HPDE6-E6E7 (cell line): ENCODE measurements at regions not wholly inside any gene's neighbourhood (a gene's known extent, or its start where the extent isn't known, plus 50 kb on each side); places are given as distances from the start of the nearest gene placed in this dataset.

Experiments used
- DNase-seq: peaks from one replicate; pipeline ENCODE4 v3.0.0; 2011; ENCODE audit warnings: missing footprints; ENCODE audit errors: extremely low spot score

DNA sequence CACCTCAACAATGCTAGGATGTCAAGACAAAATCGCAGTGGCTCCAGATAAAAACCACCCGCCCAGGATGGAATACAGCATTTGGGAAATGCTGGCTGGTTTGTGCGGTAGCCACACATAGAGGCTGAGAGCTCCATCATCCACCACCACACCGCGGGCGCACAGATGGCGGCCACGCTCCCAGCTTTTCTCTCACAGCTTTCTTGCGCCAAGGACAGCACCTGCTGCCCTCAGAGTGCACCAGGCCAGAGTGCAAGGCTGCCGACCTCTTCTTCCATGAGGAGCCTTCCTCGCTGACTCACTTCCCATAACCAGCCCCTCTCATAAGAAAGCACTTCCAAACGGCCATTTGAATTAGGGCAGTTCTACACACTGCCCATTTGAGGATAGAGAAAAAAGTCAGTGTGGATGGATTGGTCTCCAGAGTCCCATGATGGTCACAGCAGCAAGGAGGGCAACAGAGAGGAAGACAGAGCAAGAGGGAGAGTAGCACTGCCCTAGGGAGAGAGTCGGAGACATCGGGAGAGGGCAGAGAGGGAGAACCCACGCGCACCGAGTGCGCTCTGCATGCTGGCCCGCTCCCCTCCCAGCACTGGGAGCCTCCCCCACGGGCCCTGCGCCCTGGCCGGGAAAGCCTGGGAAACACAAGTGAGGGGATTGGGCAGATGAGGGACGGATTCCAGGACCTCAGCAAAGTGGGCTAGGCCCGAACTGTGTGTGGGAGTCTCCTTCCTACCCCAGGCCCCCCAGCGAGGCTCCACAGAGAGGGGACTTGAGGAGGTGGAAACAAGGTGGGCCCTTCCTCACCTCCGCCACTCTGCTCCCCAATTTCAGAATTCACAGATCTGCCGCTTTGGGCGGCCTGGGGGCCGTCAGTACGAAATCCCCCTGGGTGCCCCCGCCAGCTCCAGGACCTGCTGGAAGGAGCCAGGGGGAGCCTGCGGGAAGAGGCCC lies 156.9 kb downstream of the USP12 start:
- no peak for DNase-seq

DNA sequence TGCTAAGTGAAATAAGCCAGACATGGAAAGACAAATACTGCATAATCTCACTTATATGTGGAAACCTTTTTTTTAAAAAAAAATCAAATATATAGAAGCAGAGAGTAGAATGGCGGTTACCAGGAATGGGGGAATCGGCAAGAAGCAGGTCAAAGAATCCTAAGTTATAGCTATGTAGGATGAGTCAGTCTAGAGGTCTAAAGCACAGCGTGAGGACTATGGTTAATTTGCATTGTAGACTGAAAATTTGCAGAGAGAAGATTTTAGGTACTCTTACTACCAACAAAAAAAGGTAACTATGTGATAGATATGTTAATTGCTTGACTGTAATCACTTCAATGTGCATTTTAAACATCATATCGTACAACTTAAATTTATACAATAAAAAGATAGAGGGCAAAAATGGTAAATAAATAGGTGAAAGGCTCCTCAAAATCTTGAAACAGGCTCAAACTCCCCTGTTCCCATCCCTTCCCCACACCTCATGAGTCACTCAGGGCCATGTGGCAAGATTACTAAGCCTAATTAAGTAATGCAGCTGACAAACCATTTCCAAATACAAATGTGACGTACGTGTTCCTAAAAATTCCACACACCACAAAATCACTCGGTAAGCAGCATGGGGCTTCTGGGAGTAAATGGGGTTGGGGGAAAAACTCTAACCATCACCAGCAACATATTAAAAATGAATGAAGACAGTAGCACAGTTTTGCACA lies 159.0 kb downstream of the USP12 start:
- DNase-seq = no peak

DNA sequence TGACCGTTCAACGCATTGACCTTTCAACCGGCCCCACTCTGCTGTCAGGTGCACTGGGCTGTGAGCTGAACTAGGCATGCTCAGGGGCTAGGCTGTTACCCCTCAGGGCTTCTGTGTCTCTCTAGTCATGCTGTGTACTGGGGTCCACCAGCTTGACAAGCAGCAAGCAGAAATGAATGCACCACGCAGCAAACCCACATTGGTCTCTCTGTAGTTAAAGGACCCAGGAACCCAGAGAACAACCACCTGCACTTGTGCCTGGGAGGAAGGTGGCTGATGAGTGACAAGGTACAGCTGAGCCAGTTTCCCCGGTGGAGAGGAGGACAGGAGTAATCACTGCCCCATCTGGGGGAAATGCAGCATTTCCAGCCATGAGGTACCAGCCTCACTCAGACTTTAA lies 159.9 kb downstream of the USP12 start:
- no peak for DNase-seq

DNA sequence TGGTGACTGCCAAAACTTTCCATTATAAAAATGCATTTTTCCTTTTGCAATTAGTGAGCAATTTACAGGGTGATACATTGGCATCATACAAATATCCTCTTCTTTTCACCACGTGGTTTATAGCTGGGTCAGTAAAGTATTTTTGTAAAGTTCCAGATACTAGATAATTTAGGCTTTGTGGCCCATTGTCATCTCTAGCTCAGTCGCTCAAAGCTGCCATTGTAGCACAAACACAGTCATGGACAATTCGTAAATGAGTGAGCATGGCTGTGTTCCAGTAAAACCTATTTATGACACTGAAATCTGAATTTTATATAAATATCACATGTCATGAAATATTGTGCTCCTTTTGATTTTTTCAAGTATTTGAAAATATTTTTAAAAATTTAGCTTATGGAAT lies 162.9 kb downstream of the USP12 start:
- no peak for DNase-seq

DNA sequence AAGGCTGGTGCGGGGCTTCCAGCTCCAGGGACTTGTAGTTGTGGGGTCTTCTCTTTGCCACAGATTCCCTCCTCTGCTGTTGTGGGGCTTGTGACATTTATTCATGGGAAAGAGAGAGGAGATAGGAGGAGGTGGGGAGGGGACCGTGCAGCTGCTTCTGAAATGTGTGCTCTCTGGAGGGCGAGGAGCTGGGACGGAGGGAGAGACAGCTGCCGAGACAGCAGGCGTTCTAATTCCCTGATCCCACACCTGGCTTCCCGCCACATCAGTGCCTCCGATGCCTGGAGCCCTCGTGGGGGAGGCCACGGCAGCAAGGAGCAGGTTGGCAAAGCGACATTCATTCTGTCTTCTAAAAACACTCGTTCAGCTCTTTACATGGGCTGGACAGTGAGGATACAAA lies 164.4 kb downstream of the USP12 start:
- DNase-seq = no peak

DNA sequence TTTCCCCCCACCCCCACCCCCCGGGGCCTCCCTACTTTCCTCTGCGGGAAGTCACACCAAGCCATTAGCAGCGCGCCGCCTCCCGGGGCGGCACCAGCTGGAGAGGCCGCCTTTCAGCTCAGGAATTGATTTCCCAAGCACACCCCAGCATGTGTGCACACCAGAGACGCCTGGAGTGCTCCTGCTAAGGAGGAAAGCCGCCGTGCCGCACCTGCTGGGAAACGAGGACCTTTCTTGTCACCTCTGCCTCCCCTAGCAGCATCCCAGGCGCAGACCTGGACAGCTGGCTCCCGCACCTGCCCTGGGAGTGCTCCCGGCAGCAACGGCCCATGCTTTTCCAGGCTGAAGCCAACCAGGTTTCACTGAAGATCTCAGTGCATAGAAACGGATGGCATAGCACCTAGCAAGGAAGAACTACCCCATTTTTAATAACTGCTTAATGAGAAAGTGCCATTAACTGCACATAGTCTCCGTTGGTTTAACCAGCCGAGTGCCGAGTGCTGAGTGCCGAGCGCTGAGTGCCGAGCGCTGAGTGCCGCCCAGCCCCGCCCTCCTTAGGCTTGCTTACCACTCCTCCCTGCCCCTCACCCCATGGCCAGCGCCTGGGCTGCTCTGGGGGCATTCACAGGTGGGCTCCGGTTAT lies 165.0 kb downstream of the USP12 start:
- DNase-seq = no peak

DNA sequence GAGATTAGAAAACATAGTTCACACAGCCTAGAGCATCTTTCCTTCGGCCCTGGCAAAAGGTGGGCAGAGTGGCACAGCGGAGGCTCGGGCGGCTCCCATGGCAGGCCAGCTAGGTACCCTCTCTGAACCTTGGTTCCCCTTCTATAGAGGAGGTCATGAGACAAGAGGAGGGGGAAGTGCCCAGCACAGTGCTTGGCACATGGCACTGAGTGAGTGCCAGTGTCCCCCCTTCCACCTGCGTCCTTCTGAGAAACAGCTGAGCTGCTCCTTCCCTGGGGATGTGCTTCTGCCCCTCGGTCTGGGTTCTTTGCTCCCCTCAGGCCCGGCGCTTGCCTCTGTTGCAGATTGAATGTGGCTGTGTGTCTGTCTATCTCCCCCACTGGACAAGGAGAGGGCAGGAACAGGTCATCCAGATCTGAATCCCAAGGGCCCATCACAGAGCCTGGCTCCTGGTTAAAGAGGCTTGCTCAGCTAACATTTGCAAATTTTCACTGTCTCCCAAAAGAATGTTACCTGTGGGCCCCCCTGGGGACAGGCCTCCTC lies 165.6 kb downstream of the USP12 start:
- DNase-seq = no peak

DNA sequence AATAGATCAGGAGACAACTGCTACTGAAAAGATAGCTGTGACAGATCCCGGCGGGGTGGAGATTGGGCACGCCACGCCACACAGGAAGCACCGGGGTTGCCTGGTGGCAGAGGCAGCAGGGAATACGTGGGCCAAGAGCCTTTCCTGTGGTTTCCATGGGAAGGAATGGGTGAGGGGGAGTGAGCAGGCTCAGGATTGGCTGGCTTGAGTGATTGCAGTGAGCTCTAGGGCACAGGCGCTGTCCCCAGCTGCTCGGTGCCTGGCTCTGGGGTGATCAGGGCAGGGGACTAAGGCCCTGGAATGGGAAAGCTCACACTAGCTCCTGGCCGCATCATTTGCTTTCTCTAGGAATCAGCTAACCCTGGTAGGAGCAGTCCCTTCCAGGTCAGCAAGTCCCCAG lies 166.1 kb downstream of the USP12 start:
- no peak for DNase-seq

DNA sequence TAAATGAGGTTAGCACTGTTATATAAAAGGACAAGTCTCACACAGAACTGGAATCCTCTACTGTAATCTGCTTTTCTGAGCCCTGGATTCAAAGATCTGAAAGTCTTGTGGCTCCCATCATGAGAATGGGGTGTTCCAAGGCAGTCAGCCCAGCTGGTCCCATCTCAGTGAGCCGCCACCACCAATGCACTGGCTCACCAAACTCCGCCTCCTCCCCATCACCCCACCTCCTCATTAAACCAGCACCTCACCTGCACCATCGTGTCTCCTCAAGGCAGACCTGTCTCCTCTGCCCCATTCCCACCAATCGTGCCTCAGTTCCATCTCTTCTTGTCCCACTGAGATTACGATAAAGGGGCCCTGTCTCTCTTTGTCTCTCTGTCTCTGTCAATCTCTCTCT lies 166.7 kb downstream of the USP12 start:
- DNase-seq = no peak

DNA sequence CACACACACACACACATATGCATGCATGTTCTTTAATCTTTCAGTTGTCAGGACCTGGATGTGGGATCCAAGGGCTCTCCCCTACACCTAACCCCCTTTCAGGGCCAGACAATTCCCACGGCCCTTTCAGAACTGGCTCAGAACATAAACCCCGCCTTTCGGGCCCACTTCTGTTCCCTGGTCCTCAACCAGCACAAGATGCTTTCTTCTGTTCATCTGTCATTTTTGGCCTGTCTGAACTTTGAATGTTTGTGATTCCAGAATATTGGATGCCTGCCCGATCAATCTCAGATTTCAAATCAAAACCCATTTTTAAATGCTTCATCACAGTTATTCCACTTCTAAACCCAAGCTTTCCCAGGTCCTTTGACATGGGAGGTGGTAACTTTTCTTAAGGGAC lies 167.3 kb downstream of the USP12 start:
- no peak for DNase-seq

DNA sequence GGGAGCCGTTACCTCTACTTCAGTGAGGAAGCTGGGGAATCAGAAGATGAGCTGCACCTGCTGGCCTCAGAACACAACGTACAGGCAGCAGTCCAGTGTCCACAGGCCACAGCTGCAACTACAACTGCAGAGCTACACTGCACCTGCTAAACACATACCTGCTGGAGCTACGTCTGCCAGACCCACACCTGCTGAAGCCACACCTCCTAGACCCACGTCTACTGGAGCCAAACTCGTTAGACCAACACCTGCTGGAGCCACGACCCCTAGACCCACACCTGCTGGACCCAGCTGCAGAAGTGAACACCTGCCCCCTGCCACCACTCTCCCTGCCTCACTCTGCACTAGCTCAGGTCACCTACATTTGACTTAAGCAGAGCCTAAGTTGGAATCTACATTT lies 169.9 kb downstream of the USP12 start:
- DNase-seq = no peak

DNA sequence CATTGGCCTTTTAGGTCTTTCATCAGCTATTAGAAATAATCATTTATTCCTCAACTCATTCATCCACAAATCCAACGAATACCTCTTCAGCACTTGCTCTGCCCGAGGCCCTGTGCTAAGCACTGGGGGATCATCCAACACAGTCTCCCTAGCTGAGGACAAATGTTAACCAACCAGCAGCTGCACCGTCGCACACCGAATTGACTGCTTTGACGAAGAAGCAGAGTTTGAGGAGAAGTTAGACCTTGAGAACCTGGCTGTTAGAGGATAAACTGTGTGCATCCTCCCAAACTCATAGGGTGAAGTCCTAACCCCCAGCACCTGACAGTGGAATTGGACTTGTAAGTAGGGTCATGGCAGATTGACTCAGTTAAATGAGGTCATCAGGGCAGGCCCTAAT lies 170.9 kb downstream of the USP12 start:
- DNase-seq = no peak

DNA sequence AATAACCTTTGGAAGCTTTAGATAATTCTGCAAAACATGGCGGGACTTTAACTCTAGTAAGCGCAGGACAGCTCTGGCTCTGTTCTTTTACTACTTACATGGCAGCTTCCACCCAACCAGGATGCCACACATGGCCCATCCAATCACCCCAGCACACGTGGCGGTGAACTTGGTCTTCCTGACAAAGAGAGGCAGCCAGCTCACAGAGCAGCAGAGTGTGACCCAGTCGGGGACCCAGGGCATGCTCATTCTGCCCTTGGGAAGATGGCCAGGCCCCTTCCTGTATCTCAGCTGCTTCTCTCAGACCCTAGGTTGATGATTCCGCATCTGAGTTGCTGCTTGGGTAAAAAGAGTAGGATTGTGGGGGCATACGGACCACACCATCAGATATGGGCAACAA lies 172.1 kb downstream of the USP12 start:
- DNase-seq = no peak

DNA sequence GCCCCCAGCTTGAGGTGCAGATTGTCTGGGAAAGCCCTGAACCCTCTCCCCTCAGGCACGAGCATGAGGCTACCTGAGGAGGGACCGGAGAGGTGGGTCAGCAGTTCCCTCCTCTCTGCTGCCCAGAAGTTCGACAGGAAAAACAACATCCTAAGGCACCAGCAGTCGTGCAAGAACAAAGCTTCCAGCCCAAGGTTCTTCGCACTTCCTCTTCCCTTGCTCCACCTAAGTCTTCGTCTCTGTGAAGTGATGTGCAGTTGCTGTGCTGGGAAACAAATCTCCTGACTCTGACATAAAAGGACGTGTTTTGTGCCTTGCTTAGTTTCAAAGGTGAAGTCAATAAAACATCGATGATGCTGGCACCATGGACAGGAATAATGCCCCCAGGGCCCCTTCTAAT lies 173.3 kb downstream of the USP12 start:
- DNase-seq = no peak

DNA sequence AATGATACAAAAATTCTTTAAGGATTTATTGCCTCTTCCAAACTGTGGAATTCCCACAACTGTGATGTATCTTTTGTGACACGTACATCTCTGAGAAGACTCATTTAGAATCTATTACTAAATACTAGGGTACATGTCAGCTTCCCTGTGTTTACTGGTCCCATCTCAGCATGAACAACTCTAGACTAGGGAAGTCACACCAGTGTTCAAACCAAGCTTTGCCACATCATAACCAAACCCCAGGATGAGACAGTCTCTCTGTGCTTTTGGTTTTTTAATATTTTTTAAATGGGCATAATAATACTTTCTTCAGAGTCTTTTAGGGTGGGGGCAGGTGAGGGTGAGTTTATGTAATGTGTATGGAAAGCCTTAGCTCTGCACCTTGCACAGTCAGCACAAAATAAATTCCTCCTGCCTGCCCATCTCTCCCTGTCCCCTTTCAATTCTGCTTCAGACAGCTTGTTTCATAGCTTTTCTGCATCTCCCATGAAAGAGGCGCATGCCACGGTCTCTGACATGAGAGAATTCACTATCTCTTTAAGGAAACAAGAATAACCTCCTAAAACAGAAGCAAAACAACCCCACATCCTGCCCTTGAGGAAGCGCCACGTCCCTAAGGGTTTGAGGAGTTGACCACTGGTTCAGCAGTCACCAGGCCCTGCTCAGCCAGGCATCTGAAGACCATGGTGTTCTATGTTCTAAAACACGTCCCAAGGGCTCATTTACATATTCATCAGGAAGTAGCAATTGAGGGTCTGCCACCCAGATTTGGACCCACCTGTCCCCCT lies 174.5 kb downstream of the USP12 start:
- DNase-seq = no peak

DNA sequence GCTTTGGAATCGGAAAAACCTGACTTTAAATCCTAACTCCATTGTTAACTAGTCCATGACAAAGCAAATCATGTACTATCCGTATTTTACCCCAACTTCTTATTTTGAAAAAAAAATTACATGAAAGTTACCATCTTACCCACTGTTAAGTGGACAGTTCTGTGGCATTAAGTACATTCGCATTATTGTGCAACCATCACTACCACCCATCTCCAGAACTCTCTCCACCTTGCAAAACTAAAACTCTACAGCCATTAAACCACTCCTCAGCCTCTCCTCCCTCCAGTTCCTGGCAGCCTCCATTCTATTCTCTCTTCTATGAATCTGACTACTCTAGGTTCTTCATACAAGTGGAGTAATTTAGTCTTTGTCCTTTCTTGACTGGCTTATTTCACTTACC lies 176.5 kb downstream of the USP12 start:
- no peak for DNase-seq

DNA sequence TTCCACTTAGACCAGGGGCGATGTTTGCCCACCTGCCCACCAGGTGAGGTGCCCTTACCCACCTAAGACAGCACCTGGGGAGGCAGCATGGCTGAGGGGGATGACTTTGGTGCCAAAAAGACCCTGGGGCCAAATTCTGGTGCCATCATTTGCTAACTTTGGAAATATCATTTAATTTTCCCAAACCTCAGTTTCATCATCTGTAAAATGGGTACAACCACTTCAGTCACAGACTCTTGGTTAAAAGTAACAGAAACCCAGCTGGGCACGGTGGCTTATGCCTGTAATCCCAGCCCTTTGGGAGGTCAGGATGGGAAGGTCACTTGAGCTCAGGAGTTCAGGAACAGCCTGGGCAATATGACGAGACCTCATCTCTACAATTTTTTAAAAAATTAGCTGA lies 177.8 kb downstream of the USP12 start:
- DNase-seq = no peak

DNA sequence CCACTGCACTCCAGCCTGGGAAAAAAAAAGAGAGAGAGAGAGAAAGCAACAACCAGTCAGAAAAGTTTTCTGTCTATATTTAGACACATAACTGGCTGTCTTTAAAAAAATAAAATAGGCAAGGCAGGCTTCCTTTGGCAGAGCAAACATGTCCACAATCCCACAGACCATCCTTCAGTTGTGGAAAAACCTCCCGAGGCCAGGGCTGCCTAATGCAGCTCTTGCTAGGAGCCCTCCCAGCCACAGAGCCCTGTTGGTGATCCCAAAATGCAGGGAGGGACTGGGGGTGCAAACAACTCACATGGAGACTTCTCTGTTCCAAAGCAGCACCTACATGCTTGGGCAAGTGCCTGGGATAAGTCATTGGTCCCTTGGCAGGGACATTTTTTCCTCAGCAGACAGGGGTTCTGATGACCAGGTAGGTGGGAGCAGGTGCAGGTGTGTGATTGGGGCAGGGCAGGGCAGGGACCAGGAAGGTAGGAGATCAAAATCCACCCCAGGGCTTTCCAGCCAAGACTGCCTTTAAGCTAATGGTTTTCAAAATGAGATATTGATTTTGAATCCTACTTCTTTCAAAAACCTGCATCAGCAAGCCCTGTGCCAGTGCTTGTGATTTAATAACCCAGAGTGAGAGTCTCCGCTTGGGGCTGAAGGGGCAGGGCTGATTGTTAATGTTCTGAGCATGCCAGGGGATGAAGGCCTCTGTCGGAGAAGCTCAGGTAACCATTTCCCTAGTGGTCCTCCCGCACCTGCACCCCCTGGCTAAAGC lies 178.5 kb downstream of the USP12 start:
- DNase-seq = no peak

DNA sequence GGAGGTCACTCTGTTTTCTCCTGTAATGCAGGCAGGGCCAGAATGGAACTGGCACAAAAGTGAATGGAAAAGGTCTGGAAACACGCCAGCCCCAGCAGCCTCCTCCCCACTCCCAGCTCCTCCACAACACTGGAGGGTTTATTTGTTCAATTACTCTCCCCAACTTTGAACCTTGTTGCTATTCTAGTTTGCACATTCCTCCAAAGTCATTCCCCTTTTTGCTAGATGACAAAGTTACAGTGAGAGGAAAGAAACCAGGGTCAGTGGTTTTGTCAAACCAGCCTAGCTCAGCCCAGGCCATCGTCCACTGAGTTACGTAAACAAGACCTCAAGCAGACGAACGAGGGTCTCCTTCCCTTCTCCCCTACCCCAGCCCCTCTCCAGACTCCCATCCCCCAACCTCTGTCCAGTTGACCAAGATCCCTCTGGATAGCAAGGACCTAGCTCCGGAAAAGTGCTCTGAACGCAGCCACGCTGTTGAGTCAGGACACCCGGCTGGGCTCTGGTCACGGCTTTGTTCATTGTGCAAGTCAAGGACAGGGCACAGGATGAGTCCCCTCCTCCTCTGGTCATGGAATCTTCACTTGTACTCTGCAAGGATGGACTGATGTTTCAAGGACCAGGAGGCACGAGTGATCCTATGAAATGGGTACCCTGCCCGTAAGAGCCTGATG lies 180.0 kb downstream of the USP12 start:
- DNase-seq = no peak
